T1000 (cell line): ENCODE measurements at regions not wholly inside any gene's neighbourhood (a gene's known extent, or its start where the extent isn't known, plus 50 kb on each side); places are given as distances from the start of the nearest gene placed in this dataset.

Source experiments
- DNase-seq: peaks from one replicate; lab custom pipeline; 2025; ENCODE audit warnings: mixed read lengths; lab: John Stamatoyannopoulos, UW

- DNase-seq = no peak
Observed at GRCh38 chr14:97517566-97518234, 720.5 kb downstream of the VRK1 start.

GRCh38 chr14:97523936-97524335 lies 726.8 kb downstream of the VRK1 start:
- peak; percentile 38 for DNase-seq

GRCh38 chr14:97524589-97525319 lies 727.6 kb downstream of the VRK1 start:
- no peak for DNase-seq

GRCh38 chr14:97527993-97528392 lies 730.8 kb downstream of the VRK1 start:
- no peak for DNase-seq

- DNase-seq = no peak
Observed at GRCh38 chr14:97532052-97532451, 734.9 kb downstream of the VRK1 start.

- DNase-seq = no peak
Observed at GRCh38 chr14:97536421-97536820, 739.2 kb downstream of the VRK1 start.

- DNase-seq = no peak
Observed at GRCh38 chr14:97538749-97539410, 741.7 kb downstream of the VRK1 start.

- DNase-seq = no peak
Observed at GRCh38 chr14:97539411-97539795, 742.2 kb downstream of the VRK1 start.

- DNase-seq = no peak
Observed at GRCh38 chr14:97539884-97540283, 742.7 kb downstream of the VRK1 start.

- no peak for DNase-seq
Observed at GRCh38 chr14:97543221-97543620, 746.0 kb downstream of the VRK1 start.

- no peak for DNase-seq
Observed at GRCh38 chr14:97543816-97544215, 746.6 kb downstream of the VRK1 start.

GRCh38 chr14:97544571-97544970 lies 747.4 kb downstream of the VRK1 start:
- no peak for DNase-seq

- DNase-seq = no peak
Observed at GRCh38 chr14:97546491-97547230, 749.5 kb downstream of the VRK1 start.

GRCh38 chr14:97550463-97550862 lies 753.3 kb downstream of the VRK1 start:
- DNase-seq = no peak

GRCh38 chr14:97554597-97554996 lies 757.4 kb downstream of the VRK1 start:
- DNase-seq = no peak

GRCh38 chr14:97564334-97564733 lies 767.2 kb downstream of the VRK1 start:
- DNase-seq = no peak

- no peak for DNase-seq
Observed at GRCh38 chr14:97571201-97571600, 774.0 kb downstream of the VRK1 start.

GRCh38 chr14:97571866-97572555 lies 774.8 kb downstream of the VRK1 start:
- DNase-seq = no peak

- DNase-seq = no peak
Observed at GRCh38 chr14:97572583-97573458, 775.6 kb downstream of the VRK1 start.

- no peak for DNase-seq
Observed at GRCh38 chr14:97575677-97576076, 778.5 kb downstream of the VRK1 start.
